Keratinocyte (primary cell): ENCODE measurements at regions not wholly inside any gene's neighbourhood (a gene's known extent, or its start where the extent isn't known, plus 50 kb on each side); places are given as distances from the start of the nearest gene placed in this dataset.
"Not testable (repeated sequence)": the region's sequence is repeated elsewhere in the genome, so short reads cannot be mapped to it uniquely, and the experiment has no call there.

Experiments used
- DNase-seq: peaks from one replicate; pipeline ENCODE4 v3.0.0-alpha.2; 2011; ENCODE audit warnings: low read depth, missing footprints, low spot score
- FAIRE-seq: peaks from 2 replicates; lab custom pipeline; 2011; peaks lifted over from hg19 to GRCh38; lab: Jason Lieb, UNC
- H2AFZ ChIP-seq: 2 replicates; pipeline ENCODE4 v1.6.0; 2012; ENCODE audit warnings: low read length, control low read depth, inconsistent platforms; ENCODE audit not compliant: control insufficient read depth
- H3K27ac ChIP-seq: 2 replicates; pipeline ENCODE4 v1.5.1; 2011; ENCODE audit warnings: low read length; ENCODE audit not compliant: control insufficient read depth, insufficient read depth
- H3K27me3 ChIP-seq: 3 replicates; pipeline ENCODE4 v1.6.0; 2011; ENCODE audit warnings: low read length; ENCODE audit not compliant: control insufficient read depth, insufficient read depth; ENCODE audit errors: extremely low read depth
- H3K36me3 ChIP-seq, 2 experiments: 2 replicates in 1 of 2; 3 replicates in 1 of 2; pipeline ENCODE4 v1.5.1; 2011; ENCODE audit warnings: low read length in 2 of 2, mild to moderate bottlenecking in 1 of 2; ENCODE audit not compliant: control insufficient read depth in 2 of 2, insufficient read depth in 2 of 2; ENCODE audit errors: extremely low read depth in 1 of 2
- H3K4me1 ChIP-seq: 3 replicates; pipeline ENCODE4 v1.5.1; 2011; ENCODE audit warnings: low read length; ENCODE audit not compliant: control insufficient read depth, insufficient read depth; ENCODE audit errors: extremely low read depth
- H3K4me2 ChIP-seq: 3 replicates; pipeline ENCODE4 v1.6.0; 2011; ENCODE audit warnings: low read depth, low read length; ENCODE audit not compliant: control insufficient read depth, insufficient read depth; ENCODE audit errors: extremely low read depth
- H3K4me3 ChIP-seq, 3 experiments: fragments of 200-600 bp in 1 of 3; sonication (generic) in 1 of 3; 2 replicates in 2 of 3; 3 replicates in 1 of 3; pipeline ENCODE4 v1.5.1; 2011 to 2016; ENCODE audit warnings: low read length in 3 of 3, mild to moderate bottlenecking in 3 of 3, control low read depth in 2 of 3, inconsistent platforms in 1 of 3, low read depth in 1 of 3, mixed read lengths in 1 of 3, mixed run types in 1 of 3, moderate library complexity in 1 of 3; ENCODE audit not compliant: control insufficient read depth in 2 of 3, insufficient read depth in 2 of 3; ENCODE audit errors: extremely low read depth in 1 of 3
- H3K79me2 ChIP-seq: 2 replicates; pipeline ENCODE4 v1.6.0; 2012; ENCODE audit warnings: low read length; ENCODE audit not compliant: control insufficient read depth, insufficient read depth
- H3K9ac ChIP-seq: 3 replicates; pipeline ENCODE4 v1.6.0; 2011; ENCODE audit warnings: low read length; ENCODE audit not compliant: control insufficient read depth, insufficient read depth; ENCODE audit errors: extremely low read depth
- H3K9me1 ChIP-seq: 3 replicates; pipeline ENCODE4 v1.6.0; 2011; ENCODE audit warnings: low read length; ENCODE audit not compliant: control insufficient read depth, insufficient read depth; ENCODE audit errors: extremely low read depth
- H3K9me3 ChIP-seq: 2 replicates; pipeline ENCODE4 v1.5.1; 2012; ENCODE audit warnings: low read depth, low read length; ENCODE audit not compliant: control insufficient read depth
- H4K20me1 ChIP-seq: 3 replicates; pipeline ENCODE4 v1.6.0; 2011; ENCODE audit warnings: low read length; ENCODE audit not compliant: control insufficient read depth, insufficient read depth; ENCODE audit errors: extremely low read depth
- CTCF ChIP-seq, 3 experiments: IDR thresholded peaks in 1 of 3; conservative IDR thresholded peaks in 1 of 3; optimal IDR thresholded peaks in 1 of 3; 2 replicates in 2 of 3; 3 replicates in 1 of 3; pipeline versions ENCODE3 to v1.5.1; 2011; ENCODE audit warnings: low read length in 3 of 3, mild to moderate bottlenecking in 3 of 3, moderate library complexity in 2 of 3, control low read depth in 1 of 3, inconsistent platforms in 1 of 3; ENCODE audit not compliant: insufficient read depth in 2 of 3; ENCODE audit errors: extremely low read depth in 1 of 3
- EZH2 ChIP-seq: IDR thresholded peaks from one replicate; pipeline ENCODE4 v1.6.1; 2012; ENCODE audit warnings: inconsistent platforms, mild to moderate bottlenecking, low read length, moderate library complexity
- dilution Hi-C: fragments of 300-500 bp; cut with MboI; formaldehyde crosslinking; loops from one replicate; pipeline ENCODE4 v1.7.0; 2020; ENCODE audit warnings: low sequenced_read_pairs; ENCODE audit not compliant: extremely low pct_ligation_motif_present

GRCh38 chrX:79462458-79462857 lies 95.3 kb upstream of the ITM2A start:
- H3K79me2 ChIP-seq, result no peaks in the 10 kb centered on the region
- no peaks in the 10 kb centered on the region for H3K9me3 ChIP-seq
- H3K27ac ChIP-seq, result no peak overlapping the region
- H3K27me3 ChIP-seq, result no peaks in the 10 kb centered on the region
- no peak overlapping the region for H2AFZ ChIP-seq
- H3K9me1 ChIP-seq, result no peaks in the 10 kb centered on the region
- no peak overlapping the region for H3K9ac ChIP-seq
- no peaks in the 10 kb centered on the region for H3K4me1 ChIP-seq
- dilution Hi-C loops, result no loop called here
- no peaks in the 10 kb centered on the region for H3K36me3 ChIP-seq
- no peak overlapping the region for H3K4me2 ChIP-seq
- TF ChIP-seq EZH2 (no peak), CTCF (optimal IDR thresholded peaks at IDR 0.05 in 1 of 3, IDR thresholded peaks at IDR 0.05 in 1 of 3, conservative IDR thresholded peaks at IDR 0.05 in 1 of 3; ENCODE audit: extremely low read depth in 1 of 3, insufficient read depth in 2 of 3, low read length in 3 of 3) (no peak)
- FAIRE-seq, result no peak
- no peak for DNase-seq
- no peaks in the 10 kb centered on the region for H4K20me1 ChIP-seq
- no peak overlapping the region for H3K4me3 ChIP-seq

- dilution Hi-C loops, H3K4me3 ChIP-seq, FAIRE-seq, H3K9me1 ChIP-seq, H3K27ac ChIP-seq, H3K79me2 ChIP-seq, H3K9ac ChIP-seq, H2AFZ ChIP-seq, DNase-seq, H3K27me3 ChIP-seq, H4K20me1 ChIP-seq, H3K9me3 ChIP-seq, H3K4me1 ChIP-seq, H3K4me2 ChIP-seq, H3K36me3 ChIP-seq: not testable (repeated sequence)
Observed at GRCh38 chrX:79456593-79456992, 89.5 kb upstream of the ITM2A start.

- Histone ChIP-seq H3K27me3 (no peaks in the 10 kb centered on the region), H3K36me3 (no peaks in the 10 kb centered on the region), H3K79me2 (no peaks in the 10 kb centered on the region), H3K27ac (no peak overlapping the region), H3K9me3 (no peaks in the 10 kb centered on the region), H4K20me1 (no peaks in the 10 kb centered on the region), H3K9ac (no peak overlapping the region), H3K4me3 (no peak overlapping the region), H2AFZ (no peak overlapping the region), H3K4me1 (no peaks in the 10 kb centered on the region), H3K9me1 (no peaks in the 10 kb centered on the region), H3K4me2 (no peak overlapping the region)
- FAIRE-seq (no peak), DNase-seq (no peak)
- TF ChIP-seq EZH2 (no peak), CTCF (optimal IDR thresholded peaks at IDR 0.05 in 1 of 3, IDR thresholded peaks at IDR 0.05 in 1 of 3, conservative IDR thresholded peaks at IDR 0.05 in 1 of 3; ENCODE audit: extremely low read depth in 1 of 3, insufficient read depth in 2 of 3, low read length in 3 of 3) (no peak)
- dilution Hi-C loops, result no loop called here
Observed at GRCh38 chrX:79452881-79453280, 85.7 kb upstream of the ITM2A start.
